Ureter (tissue), 1 donor: ENCODE measurements at regions not wholly inside any gene's neighbourhood (a gene's known extent, or its start where the extent isn't known, plus 50 kb on each side); places are given as distances from the start of the nearest gene placed in this dataset.

Experiments
- DNase-seq: peaks from one replicate; pipeline ENCODE4 v3.0.0-alpha.2; 2020; ENCODE audit warnings: low spot score
- donor health status: DM: yes; HTN: yes; CAD: no.

- DNase-seq, result no peak
Measured at GRCh38 chr13:80037505-80037888, 303.4 kb downstream of the SPRY2 start.

GRCh38 chr13:80036845-80037504, 304.0 kb downstream of the SPRY2 start:
- DNase-seq, result no peak

GRCh38 chr13:80035096-80035495, 305.8 kb downstream of the SPRY2 start:
- DNase-seq, result no peak

- DNase-seq, result no peak
Measured at GRCh38 chr13:80033951-80034350, 307.0 kb downstream of the SPRY2 start.

GRCh38 chr13:80033286-80033685, 307.6 kb downstream of the SPRY2 start:
- DNase-seq, result no peak

GRCh38 chr13:80030491-80030890, 310.4 kb downstream of the SPRY2 start:
- no peak for DNase-seq

- no peak for DNase-seq
Measured at GRCh38 chr13:80029170-80029569, 311.8 kb downstream of the SPRY2 start.

- no peak for DNase-seq
Measured at GRCh38 chr13:80022146-80022545, 318.8 kb downstream of the SPRY2 start.

GRCh38 chr13:80012251-80012650, 328.7 kb downstream of the SPRY2 start:
- DNase-seq, result no peak

GRCh38 chr13:80011448-80012212, 329.3 kb downstream of the SPRY2 start:
- no peak for DNase-seq

GRCh38 chr13:80010846-80011245, 330.1 kb downstream of the SPRY2 start:
- no peak for DNase-seq

GRCh38 chr13:80010286-80010831, 330.6 kb downstream of the SPRY2 start:
- DNase-seq, result no peak

- no peak for DNase-seq
Measured at GRCh38 chr13:80009760-80010159, 331.2 kb downstream of the SPRY2 start.

GRCh38 chr13:80006940-80007339, 334.0 kb downstream of the SPRY2 start:
- DNase-seq, result no peak

- no peak for DNase-seq
Measured at GRCh38 chr13:80001510-80001842, 339.4 kb downstream of the SPRY2 start.

- DNase-seq, result no peak
Measured at GRCh38 chr13:80000684-80001509, 340.0 kb downstream of the SPRY2 start.

GRCh38 chr13:79999601-80000000, 341.3 kb downstream of the SPRY2 start:
- DNase-seq, result no peak

- no peak for DNase-seq
Measured at GRCh38 chr13:79998381-79998880, 342.5 kb downstream of the SPRY2 start.

- DNase-seq, result no peak
Measured at GRCh38 chr13:79997244-79997643, 343.7 kb downstream of the SPRY2 start.

GRCh38 chr13:79995334-79995733, 345.6 kb downstream of the SPRY2 start:
- no peak for DNase-seq

GRCh38 chr13:79992111-79992510, 348.8 kb downstream of the SPRY2 start:
- no peak for DNase-seq

- no peak for DNase-seq
Measured at GRCh38 chr13:79990048-79990447, 350.9 kb downstream of the SPRY2 start.
